VCaP (cell line): ENCODE measurements at regions not wholly inside any gene's neighbourhood (a gene's known extent, or its start where the extent isn't known, plus 50 kb on each side); places are given as distances from the start of the nearest gene placed in this dataset.
"Not testable (repeated sequence)": the region's sequence is repeated elsewhere in the genome, so short reads cannot be mapped to it uniquely, and the experiment has no call there.

ENCODE experiments used
- H3K27ac ChIP-seq: fragments of 450-650 bp; 2 replicates; pipeline ENCODE4 v1.5.1; 2017
- TF ChIP-seq, protein P1 (sequence below): fragments of 450-650 bp; conservative IDR thresholded peaks from 2 replicates; pipeline ENCODE4 v1.5.1; 2017; ENCODE audit warnings: mild to moderate bottlenecking, moderate library complexity

DNA sequence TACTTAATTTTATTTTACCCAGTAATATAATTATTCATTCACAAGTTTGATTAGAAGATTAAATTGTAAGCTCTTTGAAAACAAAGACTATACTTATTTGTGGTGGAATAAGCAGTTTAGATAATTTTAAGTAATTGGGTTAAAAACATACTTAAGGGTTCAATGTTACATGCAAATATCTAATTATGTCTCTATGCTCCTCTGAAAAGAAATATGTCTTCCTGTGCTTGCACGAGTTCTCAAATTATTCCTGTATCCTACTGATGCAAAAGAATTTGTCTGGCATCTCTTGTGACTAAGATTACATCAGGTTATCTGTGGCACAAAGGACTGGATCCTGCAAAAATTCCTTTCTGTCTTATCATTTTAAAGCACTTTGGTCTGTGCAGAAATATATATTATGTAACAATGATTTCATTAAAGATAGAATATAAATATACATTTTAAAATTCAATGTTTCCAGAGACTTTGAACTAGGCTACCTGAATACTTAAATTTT is 416.7 kb downstream of the COL11A1 start:
- H3K27ac ChIP-seq: no peak overlapping the region
- TF ChIP-seq, protein P1, sequence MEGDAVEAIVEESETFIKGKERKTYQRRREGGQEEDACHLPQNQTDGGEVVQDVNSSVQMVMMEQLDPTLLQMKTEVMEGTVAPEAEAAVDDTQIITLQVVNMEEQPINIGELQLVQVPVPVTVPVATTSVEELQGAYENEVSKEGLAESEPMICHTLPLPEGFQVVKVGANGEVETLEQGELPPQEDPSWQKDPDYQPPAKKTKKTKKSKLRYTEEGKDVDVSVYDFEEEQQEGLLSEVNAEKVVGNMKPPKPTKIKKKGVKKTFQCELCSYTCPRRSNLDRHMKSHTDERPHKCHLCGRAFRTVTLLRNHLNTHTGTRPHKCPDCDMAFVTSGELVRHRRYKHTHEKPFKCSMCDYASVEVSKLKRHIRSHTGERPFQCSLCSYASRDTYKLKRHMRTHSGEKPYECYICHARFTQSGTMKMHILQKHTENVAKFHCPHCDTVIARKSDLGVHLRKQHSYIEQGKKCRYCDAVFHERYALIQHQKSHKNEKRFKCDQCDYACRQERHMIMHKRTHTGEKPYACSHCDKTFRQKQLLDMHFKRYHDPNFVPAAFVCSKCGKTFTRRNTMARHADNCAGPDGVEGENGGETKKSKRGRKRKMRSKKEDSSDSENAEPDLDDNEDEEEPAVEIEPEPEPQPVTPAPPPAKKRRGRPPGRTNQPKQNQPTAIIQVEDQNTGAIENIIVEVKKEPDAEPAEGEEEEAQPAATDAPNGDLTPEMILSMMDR: no peak

DNA sequence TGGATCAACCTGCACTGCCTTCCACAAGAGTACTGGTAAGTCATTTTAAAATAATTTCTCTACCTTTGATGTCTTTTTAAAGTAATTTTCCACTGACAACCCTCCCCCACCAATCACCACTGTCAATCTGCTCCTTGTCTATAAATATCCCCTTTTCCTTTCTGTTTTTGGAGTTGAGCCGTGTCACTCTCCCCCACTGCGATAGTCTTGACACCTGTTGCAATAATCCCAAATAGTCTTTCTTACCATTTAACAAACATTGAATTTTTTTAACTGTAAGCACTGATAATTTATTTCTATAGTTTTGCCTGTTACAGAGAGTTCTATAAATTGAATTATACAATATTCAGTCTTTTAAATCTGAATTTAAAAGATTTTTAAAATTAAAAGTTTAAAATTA is 420.9 kb downstream of the COL11A1 start:
- TF ChIP-seq, protein P1: no peak
- H3K27ac ChIP-seq: no peak overlapping the region

DNA sequence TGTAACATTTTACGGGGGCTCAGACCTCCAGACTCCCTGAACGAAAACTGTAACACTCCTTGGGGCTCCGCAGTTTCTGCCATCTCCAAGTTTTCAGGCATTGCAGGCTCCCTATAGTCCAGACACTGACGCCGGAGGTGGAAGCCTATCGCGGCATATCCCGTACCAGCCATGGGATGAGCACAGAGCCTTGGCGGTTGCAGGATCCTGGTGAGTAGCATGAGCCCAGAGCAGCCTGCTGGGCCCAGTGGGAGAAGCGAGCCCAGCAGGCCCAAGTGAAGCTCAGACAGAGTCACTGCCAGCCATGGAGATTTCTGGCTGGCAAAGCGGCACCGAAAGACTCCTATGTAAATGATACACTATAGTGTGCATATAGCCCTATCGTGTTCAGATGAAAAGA is 446.8 kb downstream of the COL11A1 start:
- no peak overlapping the region for H3K27ac ChIP-seq
- TF ChIP-seq, protein P1: no peak

DNA sequence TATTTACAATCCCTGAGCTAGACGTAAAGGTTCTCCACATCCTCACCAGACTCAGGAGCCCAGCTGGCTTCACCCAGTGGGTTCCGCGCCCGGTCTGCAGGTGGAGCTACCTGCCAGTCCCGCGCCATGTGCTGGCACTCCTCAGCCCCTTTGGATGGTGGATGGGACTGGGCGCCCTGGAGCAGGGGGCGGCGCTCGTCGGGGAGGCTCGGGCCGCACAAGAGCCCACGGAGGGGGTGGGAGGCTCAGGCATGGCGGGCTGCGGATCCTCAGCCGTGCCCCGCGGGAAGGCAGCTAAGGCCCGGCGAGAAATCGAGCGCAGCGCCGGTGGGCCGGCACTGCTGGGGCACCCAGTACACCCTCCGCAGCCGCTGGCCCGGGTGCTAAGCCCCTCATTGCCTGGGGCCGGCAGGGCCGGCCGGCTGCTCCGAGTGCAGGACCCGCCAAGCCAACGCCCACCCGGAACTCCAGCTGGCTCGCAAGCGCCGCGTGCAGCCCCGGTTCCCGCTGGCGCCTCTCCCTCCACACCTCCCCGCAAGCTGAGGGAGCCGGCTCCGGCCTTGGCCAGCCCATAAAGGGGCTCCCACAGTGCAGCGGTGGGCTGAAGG is 448.3 kb downstream of the COL11A1 start:
- H3K27ac ChIP-seq: not testable (repeated sequence)

DNA sequence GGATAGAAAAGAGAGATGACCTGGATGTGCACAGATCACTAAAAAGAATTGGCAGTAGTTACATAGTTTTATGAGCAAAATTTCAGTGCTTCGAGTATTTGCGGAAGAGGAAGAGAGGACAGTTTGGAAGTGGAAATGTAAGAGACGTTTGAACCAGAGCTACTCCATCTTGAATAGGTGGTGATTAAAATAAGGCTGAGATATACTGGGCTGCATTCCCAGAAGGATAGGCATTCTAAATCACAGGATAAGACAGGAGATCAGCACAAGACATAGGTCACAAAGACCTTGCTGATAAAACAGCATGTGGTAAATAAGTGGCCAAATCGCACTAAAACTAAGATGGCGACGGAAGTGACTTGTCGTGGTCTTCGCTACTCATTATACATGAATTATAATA is 453.3 kb downstream of the COL11A1 start:
- no peak overlapping the region for H3K27ac ChIP-seq
- TF ChIP-seq, protein P1: no peak

DNA sequence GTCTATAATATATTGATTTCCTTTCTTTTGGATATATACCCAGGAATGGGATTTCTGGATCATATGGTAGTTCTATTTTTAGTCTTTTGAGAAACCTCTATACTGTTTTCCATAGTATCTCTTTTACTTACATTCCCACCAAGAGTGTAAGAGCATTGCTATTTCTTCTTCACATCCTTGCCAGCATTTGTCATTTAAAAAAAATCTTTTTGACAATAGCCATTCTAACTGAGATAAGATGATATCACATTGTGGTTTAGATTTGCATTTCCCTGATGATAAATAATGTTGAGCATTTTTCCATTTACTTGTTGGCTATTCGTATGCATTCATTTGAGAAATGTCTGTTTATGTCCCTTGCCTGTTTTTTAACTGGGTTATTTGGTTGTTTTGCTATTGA is 467.4 kb downstream of the COL11A1 start:
- TF ChIP-seq, protein P1: no peak
- no peak overlapping the region for H3K27ac ChIP-seq

DNA sequence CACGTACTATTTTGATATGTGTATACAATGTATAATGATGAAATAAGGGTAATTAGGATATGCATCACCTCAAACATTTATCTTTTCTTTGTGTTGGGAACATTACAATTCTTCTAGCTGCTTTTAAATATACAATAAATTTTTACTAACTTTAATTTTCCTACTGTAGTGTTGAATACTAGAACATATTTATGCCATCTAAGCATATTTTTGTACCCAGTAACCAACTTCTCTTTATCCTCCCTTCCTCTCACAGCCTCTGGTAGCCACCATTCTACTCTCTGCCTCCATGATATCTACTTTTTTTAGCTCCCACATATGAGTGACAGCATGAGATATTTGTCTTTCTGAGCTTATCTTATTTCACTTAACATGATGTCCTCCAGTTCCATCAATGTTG is 468.0 kb downstream of the COL11A1 start:
- TF ChIP-seq, protein P1: no peak
- no peak overlapping the region for H3K27ac ChIP-seq

DNA sequence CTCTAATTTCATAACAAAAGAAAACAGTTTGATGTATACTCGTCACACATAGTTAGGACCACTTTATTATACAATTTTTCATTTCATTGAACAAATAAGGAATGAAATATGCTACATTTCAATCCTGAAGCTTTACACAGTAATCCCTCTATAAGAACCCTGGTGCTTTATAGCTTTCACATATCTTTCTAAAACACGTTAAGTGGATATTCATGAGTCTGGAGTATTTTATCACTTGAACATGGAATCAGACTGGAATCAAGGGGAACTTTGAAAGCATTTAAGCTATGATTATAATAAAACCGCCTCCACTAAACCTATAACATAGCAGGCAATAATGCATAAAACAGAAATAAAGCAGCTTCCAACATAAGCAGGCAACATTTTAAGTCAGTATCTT is 476.6 kb downstream of the COL11A1 start:
- H3K27ac ChIP-seq: no peak overlapping the region
- TF ChIP-seq, protein P1: no peak
